ENCODE measurements at regions not wholly inside any gene's neighbourhood (a gene's known extent, or its start where the extent isn't known, plus 50 kb on each side); places are given as distances from the start of the nearest gene placed in this dataset.
"Not testable (repeated sequence)": the region's sequence is repeated elsewhere in the genome, so short reads cannot be mapped to it uniquely, and the experiment has no call there.

GRCh38 chr1:228796945-228797344 is 61.7 kb downstream of the RHOU start:
- H3K27me3 ChIP-seq; H3K9me3 ChIP-seq; H3K36me3 ChIP-seq; H3K27ac ChIP-seq; DNase-seq (ENCODE audit: low spot score); H3K4me1 ChIP-seq; H3K4me3 ChIP-seq: not testable (repeated sequence)

- no peaks in the 10 kb centered on the region for H3K27me3 ChIP-seq
- H3K4me1 ChIP-seq, result peaks cover 0 to 9% of the 10 kb centered on the region in 2 donors
- no peak for TF ChIP-seq CTCF (IDR thresholded peaks at IDR 0.05)
- no peaks in the 10 kb centered on the region for H3K36me3 ChIP-seq
- no peak overlapping the region for H3K27ac ChIP-seq
- DNase-seq (ENCODE audit: low spot score), result no peak
- peaks cover 0 to 9% of the 10 kb centered on the region in 2 donors for H3K9me3 ChIP-seq
- H3K4me3 ChIP-seq, result no peak overlapping the region
These were observed 62.8 kb downstream of the RHOU start for GRCh38 chr1:228798035-228798434.

- TF ChIP-seq CTCF (IDR thresholded peaks at IDR 0.05), result no peak
- H3K27ac ChIP-seq, result no peak overlapping the region
- no peaks in the 10 kb centered on the region for H3K36me3 ChIP-seq
- H3K27me3 ChIP-seq, result no peaks in the 10 kb centered on the region
- H3K4me3 ChIP-seq, result no peak overlapping the region
- peaks cover 0 to 9% of the 10 kb centered on the region in 2 donors for H3K9me3 ChIP-seq
- DNase-seq (ENCODE audit: low spot score), result no peak
- H3K4me1 ChIP-seq, result peaks cover 0 to 9% of the 10 kb centered on the region in 2 donors
These were observed 63.3 kb downstream of the RHOU start for GRCh38 chr1:228798548-228798947.

GRCh38 chr1:228799924-228800323 is 64.6 kb downstream of the RHOU start:
- peaks cover 0 to 9% of the 10 kb centered on the region in 2 donors for H3K9me3 ChIP-seq

GRCh38 chr1:228801068-228801467 is 65.8 kb downstream of the RHOU start:
- H3K27me3 ChIP-seq, result no peaks in the 10 kb centered on the region
- H3K4me1 ChIP-seq, result peaks cover 0 to 9% of the 10 kb centered on the region in 2 donors

More at GRCh38 chr1:228799924-228800323, 64.6 kb downstream of the RHOU start:
- DNase-seq (ENCODE audit: low spot score), result no peak
- no peaks in the 10 kb centered on the region for H3K36me3 ChIP-seq
- no peak overlapping the region for H3K27ac ChIP-seq
- TF ChIP-seq CTCF (IDR thresholded peaks at IDR 0.05), result no peak
- no peaks in the 10 kb centered on the region for H3K27me3 ChIP-seq
- H3K4me1 ChIP-seq, result peaks cover 0 to 9% of the 10 kb centered on the region in 2 donors
- no peak overlapping the region for H3K4me3 ChIP-seq

More at GRCh38 chr1:228801068-228801467, 65.8 kb downstream of the RHOU start:
- TF ChIP-seq CTCF (IDR thresholded peaks at IDR 0.05), result no peak
- H3K4me3 ChIP-seq, result no peak overlapping the region
- no peak overlapping the region for H3K27ac ChIP-seq
- no peaks in the 10 kb centered on the region for H3K36me3 ChIP-seq
- H3K9me3 ChIP-seq, result peaks cover 0 to 9% of the 10 kb centered on the region in 2 donors
- no peak for DNase-seq (ENCODE audit: low spot score)
